Neural progenitor cell (in vitro differentiated cells): ENCODE measurements at regions not wholly inside any gene's neighbourhood (a gene's known extent, or its start where the extent isn't known, plus 50 kb on each side); places are given as distances from the start of the nearest gene placed in this dataset.

Experiments used
- DNase-seq: peaks from one replicate; pipeline ENCODE4 v3.0.0-alpha.2; 2016; ENCODE audit warnings: low spot score
- H2AFZ ChIP-seq: fragments of 200-600 bp; sonication (generic); replicated peaks from 2 replicates; pipeline ENCODE4 v1.6.1; 2016; ENCODE audit warnings: antibody characterized with exemption
- H3F3A ChIP-seq: fragments of 200-600 bp; sonication (generic); 2 replicates; pipeline ENCODE4 v1.6.1; 2016; ENCODE audit warnings: antibody characterized with exemption, low read depth
- H3K27ac ChIP-seq: fragments of 200-600 bp; sonication (generic); 2 replicates; pipeline ENCODE4 v1.5.1; 2016; ENCODE audit warnings: mild to moderate bottlenecking
- H3K27me3 ChIP-seq: fragments of 200-600 bp; sonication (generic); 2 replicates; pipeline ENCODE4 v1.6.1; 2016; ENCODE audit warnings: mild to moderate bottlenecking, moderate library complexity
- H3K36me3 ChIP-seq: fragments of 200-600 bp; sonication (generic); 2 replicates; pipeline ENCODE4 v1.5.1; 2016
- H3K4me1 ChIP-seq: fragments of 200-600 bp; sonication (generic); 2 replicates; pipeline ENCODE4 v1.6.1; 2016; ENCODE audit warnings: mixed run types
- H3K4me2 ChIP-seq: fragments of 200-600 bp; sonication (generic); 2 replicates; pipeline ENCODE4 v1.6.1; 2016
- H3K4me3 ChIP-seq: fragments of 200-600 bp; sonication (generic); 2 replicates; pipeline ENCODE4 v1.5.1; 2016
- H3K79me2 ChIP-seq: fragments of 200-600 bp; sonication (generic); 2 replicates; pipeline ENCODE4 v1.6.1; 2016; ENCODE audit warnings: low read depth
- H3K9ac ChIP-seq: fragments of 200-600 bp; sonication (generic); 2 replicates; pipeline ENCODE4 v1.6.1; 2016
- H3K9me3 ChIP-seq: fragments of 200-600 bp; sonication (generic); 2 replicates; pipeline ENCODE4 v1.5.1; 2016; ENCODE audit warnings: low read depth
- H4K20me1 ChIP-seq: fragments of 200-600 bp; sonication (generic); 2 replicates; pipeline ENCODE4 v1.6.1; 2016; ENCODE audit warnings: low read depth
- H3K27ac Mint-ChIP-seq: 3 replicates; pipeline ENCODE4 v1.8.0; 2021; ENCODE audit warnings: mixed read lengths
- H3K27me3 Mint-ChIP-seq: 2 replicates; pipeline ENCODE4 v1.8.0; 2022; ENCODE audit warnings: low read depth, mild to moderate bottlenecking, inconsistent platforms, moderate library complexity, mixed read lengths; ENCODE audit not compliant: insufficient read depth
- H3K36me3 Mint-ChIP-seq: 3 replicates; pipeline ENCODE4 v1.8.0; 2021; ENCODE audit warnings: mixed read lengths
- H3K4me1 Mint-ChIP-seq: 3 replicates; pipeline ENCODE4 v1.8.0; 2021; ENCODE audit warnings: mixed read lengths
- H3K4me3 Mint-ChIP-seq: 3 replicates; pipeline ENCODE4 v1.8.0; 2021; ENCODE audit warnings: mild to moderate bottlenecking, moderate library complexity, mixed read lengths
- H3K9me3 Mint-ChIP-seq: 3 replicates; pipeline ENCODE4 v1.8.0; 2020; ENCODE audit warnings: mixed read lengths
- EZH2 ChIP-seq: fragments of 200-600 bp; sonication (generic); IDR thresholded peaks from 2 replicates; pipeline ENCODE4 v1.6.1; 2017; ENCODE audit warnings: antibody characterized with exemption, mild to moderate bottlenecking, moderate library complexity
- EZH2phosphoT487 ChIP-seq: fragments of 200-600 bp; sonication (generic); IDR thresholded peaks from 2 replicates; pipeline ENCODE4 v1.6.1; 2017; ENCODE audit warnings: antibody characterized with exemption
- TF ChIP-seq, protein P1 (sequence below): fragments of 200-600 bp; sonication (generic); IDR thresholded peaks from 2 replicates; pipeline ENCODE4 v1.5.1; 2017; ENCODE audit warnings: antibody characterized with exemption, mild to moderate bottlenecking

DNA sequence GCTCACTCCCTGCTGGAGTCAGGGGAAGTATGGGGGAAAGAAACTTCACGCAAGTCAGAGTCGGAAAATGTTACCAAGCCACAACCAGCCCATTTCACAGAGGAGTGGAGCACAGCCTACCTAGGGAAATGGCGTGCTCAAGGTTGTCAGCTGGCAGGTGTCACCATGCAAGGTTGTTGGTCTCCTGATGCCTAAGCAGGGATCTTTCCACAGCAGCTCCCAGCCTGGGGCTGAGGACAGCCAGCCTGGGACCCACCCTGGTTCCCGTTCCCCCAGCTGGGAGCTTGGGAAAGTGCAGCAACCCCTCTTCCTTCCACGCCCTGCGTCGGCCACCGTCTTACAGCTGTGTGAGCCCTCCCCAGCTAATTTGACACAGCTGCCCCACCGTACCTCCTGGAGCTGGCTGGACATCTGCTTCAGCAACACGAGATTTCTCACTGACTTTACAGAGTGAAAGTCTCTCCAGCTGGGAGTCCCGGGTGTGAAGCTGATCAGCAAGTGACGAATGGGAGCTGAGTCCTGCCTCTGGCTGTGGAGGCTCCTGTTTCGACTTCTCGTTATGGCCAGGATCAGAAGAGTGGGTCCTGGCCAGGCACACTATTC, 224.6 kb upstream of the RAB4A start:
- H3K4me3 ChIP-seq, result no peak overlapping the region
- H3K9ac ChIP-seq, result no peak overlapping the region
- no peaks in the 10 kb centered on the region for H3K36me3 Mint-ChIP-seq
- no peak overlapping the region for H3K4me2 ChIP-seq
- no peak overlapping the region for H3K27ac ChIP-seq
- H3K27me3 Mint-ChIP-seq, result no peaks in the 10 kb centered on the region
- peak overlapping the region; percentile 87 for H3K27ac Mint-ChIP-seq
- peaks cover 17% of the 10 kb centered on the region for H3K9me3 Mint-ChIP-seq
- H3K79me2 ChIP-seq, result no peaks in the 10 kb centered on the region
- no peaks in the 10 kb centered on the region for H3F3A ChIP-seq
- no peak for DNase-seq
- no peaks in the 10 kb centered on the region for H3K36me3 ChIP-seq
- H3K4me1 Mint-ChIP-seq, result peaks cover 5% of the 10 kb centered on the region
- no peaks in the 10 kb centered on the region for H4K20me1 ChIP-seq
- H3K4me3 Mint-ChIP-seq, result no peak overlapping the region
- peaks cover 5% of the 10 kb centered on the region for H3K4me1 ChIP-seq
- no peak for TF ChIP-seq EZH2
- TF ChIP-seq EZH2phosphoT487, result no peak
- TF ChIP-seq, protein P1, sequence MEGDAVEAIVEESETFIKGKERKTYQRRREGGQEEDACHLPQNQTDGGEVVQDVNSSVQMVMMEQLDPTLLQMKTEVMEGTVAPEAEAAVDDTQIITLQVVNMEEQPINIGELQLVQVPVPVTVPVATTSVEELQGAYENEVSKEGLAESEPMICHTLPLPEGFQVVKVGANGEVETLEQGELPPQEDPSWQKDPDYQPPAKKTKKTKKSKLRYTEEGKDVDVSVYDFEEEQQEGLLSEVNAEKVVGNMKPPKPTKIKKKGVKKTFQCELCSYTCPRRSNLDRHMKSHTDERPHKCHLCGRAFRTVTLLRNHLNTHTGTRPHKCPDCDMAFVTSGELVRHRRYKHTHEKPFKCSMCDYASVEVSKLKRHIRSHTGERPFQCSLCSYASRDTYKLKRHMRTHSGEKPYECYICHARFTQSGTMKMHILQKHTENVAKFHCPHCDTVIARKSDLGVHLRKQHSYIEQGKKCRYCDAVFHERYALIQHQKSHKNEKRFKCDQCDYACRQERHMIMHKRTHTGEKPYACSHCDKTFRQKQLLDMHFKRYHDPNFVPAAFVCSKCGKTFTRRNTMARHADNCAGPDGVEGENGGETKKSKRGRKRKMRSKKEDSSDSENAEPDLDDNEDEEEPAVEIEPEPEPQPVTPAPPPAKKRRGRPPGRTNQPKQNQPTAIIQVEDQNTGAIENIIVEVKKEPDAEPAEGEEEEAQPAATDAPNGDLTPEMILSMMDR, result no peak
- no peak overlapping the region for H2AFZ ChIP-seq
- H3K9me3 ChIP-seq, result no peaks in the 10 kb centered on the region
- no peaks in the 10 kb centered on the region for H3K27me3 ChIP-seq

DNA sequence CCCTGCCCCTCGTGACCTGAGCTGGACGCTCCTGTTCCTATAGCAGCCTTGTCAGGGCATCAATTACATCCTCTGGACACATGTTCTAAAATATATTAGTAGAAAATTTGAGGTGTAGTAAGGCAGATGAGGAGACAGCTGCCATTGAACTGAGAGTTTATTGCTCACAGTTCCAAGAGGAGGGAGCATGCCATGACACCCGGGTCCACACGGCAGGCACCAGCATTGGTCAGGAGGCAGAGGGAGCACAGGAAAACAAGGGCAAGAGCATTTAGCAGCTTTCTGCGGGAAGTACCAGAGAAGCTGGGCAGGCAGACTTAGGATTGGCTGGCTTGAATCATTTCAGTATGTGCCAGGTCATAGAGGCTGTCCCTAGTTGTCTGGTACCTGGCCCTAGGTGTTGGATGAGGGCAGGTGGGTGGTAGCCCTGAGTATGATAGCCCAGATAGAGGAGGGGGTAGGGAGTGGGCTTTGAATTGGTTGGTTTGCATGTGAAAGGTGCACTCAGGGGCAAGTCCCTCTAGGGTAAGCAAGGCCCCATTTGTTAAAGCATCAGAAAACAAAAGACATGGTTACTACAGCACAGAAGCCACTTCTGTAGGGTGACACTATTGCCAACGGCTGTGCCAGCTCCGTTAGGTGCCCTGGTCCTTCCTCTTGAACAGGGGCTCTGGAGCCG, 223.6 kb upstream of the RAB4A start:
- Mint-ChIP-seq H3K27ac (no peak overlapping the region), H3K9me3 (peaks cover 20% of the 10 kb centered on the region), H3K4me3 (no peak overlapping the region), H3K36me3 (no peaks in the 10 kb centered on the region), H3K4me1 (peaks cover 5% of the 10 kb centered on the region), H3K27me3 (no peaks in the 10 kb centered on the region)
- H3K36me3 ChIP-seq, result no peaks in the 10 kb centered on the region
- no peaks in the 10 kb centered on the region for H4K20me1 ChIP-seq
- H3K4me1 ChIP-seq, result no peaks in the 10 kb centered on the region
- H3K79me2 ChIP-seq, result no peaks in the 10 kb centered on the region
- H3K27me3 ChIP-seq, result no peaks in the 10 kb centered on the region
- no peak for TF ChIP-seq EZH2
- TF ChIP-seq EZH2phosphoT487, result no peak
- TF ChIP-seq, protein P1, result no peak
- H3F3A ChIP-seq, result no peaks in the 10 kb centered on the region
- H3K9ac ChIP-seq, result no peak overlapping the region
- H3K4me3 ChIP-seq, result no peak overlapping the region
- H3K27ac ChIP-seq, result no peak overlapping the region
- no peak for DNase-seq
- no peak overlapping the region for H3K4me2 ChIP-seq
- no peaks in the 10 kb centered on the region for H3K9me3 ChIP-seq
- H2AFZ ChIP-seq, result no peak overlapping the region

DNA sequence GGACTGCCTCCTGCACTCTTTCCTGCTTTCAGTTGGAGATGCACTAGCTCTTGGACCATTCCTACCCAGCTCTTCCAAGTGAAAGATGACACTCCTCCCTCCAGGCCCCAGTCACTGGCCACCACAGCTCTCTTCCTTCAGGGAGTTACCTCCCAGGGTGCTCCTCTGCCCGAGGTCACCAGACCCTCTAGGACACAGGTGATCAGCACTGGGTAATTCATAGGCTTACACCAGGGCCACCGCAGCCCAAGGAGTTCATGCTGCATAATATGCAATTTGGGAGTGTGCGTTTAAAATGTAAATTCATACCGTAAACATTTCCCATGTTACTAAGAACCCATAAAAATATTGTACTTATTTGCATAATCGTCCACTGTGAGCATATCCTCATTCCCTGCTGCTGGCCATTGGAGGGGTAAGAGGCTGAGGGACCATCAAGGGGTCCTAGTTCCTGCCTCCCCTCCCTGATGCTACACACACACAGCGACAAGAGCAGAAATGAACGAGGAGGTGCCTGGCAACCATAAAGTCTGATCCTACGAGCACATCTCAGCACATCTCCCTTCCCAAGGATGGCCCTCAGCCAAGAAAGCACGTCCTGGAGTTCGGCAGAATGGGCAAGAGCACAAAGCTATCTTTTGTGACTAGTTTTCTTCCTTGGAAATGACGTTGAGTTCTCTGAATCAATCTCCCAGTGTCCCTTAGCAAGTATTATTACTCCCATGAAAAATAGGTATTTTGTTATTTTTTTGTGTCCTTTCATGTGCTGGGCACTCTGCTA, 222.9 kb upstream of the RAB4A start:
- Histone ChIP-seq H3K36me3 (no peaks in the 10 kb centered on the region), H3K27me3 (no peaks in the 10 kb centered on the region), H3K4me3 (no peak overlapping the region), H3K27ac (no peak overlapping the region), H3K9ac (no peak overlapping the region), H3K4me1 (no peaks in the 10 kb centered on the region), H3K9me3 (no peaks in the 10 kb centered on the region), H4K20me1 (no peaks in the 10 kb centered on the region), H2AFZ (no peak overlapping the region), H3K79me2 (no peaks in the 10 kb centered on the region), H3F3A (no peaks in the 10 kb centered on the region), H3K4me2 (no peak overlapping the region)
- no peaks in the 10 kb centered on the region for H3K27me3 Mint-ChIP-seq
- TF ChIP-seq, protein P1, result no peak
- TF ChIP-seq EZH2 (no peak), EZH2phosphoT487 (no peak)
- no peak overlapping the region for H3K27ac Mint-ChIP-seq
- DNase-seq, result no peak
- H3K4me1 Mint-ChIP-seq, result peaks cover 5% of the 10 kb centered on the region
- no peaks in the 10 kb centered on the region for H3K36me3 Mint-ChIP-seq
- H3K9me3 Mint-ChIP-seq, result peaks cover 21% of the 10 kb centered on the region
- H3K4me3 Mint-ChIP-seq, result no peak overlapping the region
